GM23338 (cell line): ENCODE measurements at regions not wholly inside any gene's neighbourhood (a gene's known extent, or its start where the extent isn't known, plus 50 kb on each side); places are given as distances from the start of the nearest gene placed in this dataset.

Source experiments
- ATAC-seq: fragments of 200-7000 bp; cut with Tn5 transposase; 3 replicates; pipeline ENCODE4 v1.9.1; 2020
- DNase-seq: peaks from one replicate; pipeline ENCODE4 v3.0.0-alpha.2; 2015; ENCODE audit warnings: low spot score
- H2AFZ ChIP-seq: fragments of 200-600 bp; sonication (generic); 2 replicates; pipeline ENCODE4 v1.8.0; 2016; ENCODE audit warnings: antibody characterized with exemption, mild to moderate bottlenecking, moderate library complexity
- H3F3A ChIP-seq: fragments of 200-600 bp; sonication (generic); replicated peaks from 2 replicates; pipeline ENCODE4 v1.8.0; 2017; ENCODE audit warnings: antibody characterized with exemption, mixed run types, low read depth
- H3K27ac ChIP-seq: fragments of 200-600 bp; sonication (generic); 2 replicates; pipeline ENCODE4 v1.6.1; 2016; ENCODE audit warnings: low read depth
- H3K27me3 ChIP-seq: fragments of 200-600 bp; sonication (generic); 2 replicates; pipeline ENCODE4 v1.8.0; 2016; ENCODE audit warnings: mild to moderate bottlenecking, mixed run types, moderate library complexity; ENCODE audit not compliant: insufficient read depth
- H3K36me3 ChIP-seq: fragments of 200-600 bp; sonication (generic); 2 replicates; pipeline ENCODE4 v1.8.0; 2016; ENCODE audit warnings: mild to moderate bottlenecking; ENCODE audit not compliant: insufficient read depth
- H3K4me1 ChIP-seq: fragments of 200-600 bp; sonication (generic); 2 replicates; pipeline ENCODE4 v1.8.0; 2016; ENCODE audit warnings: mild to moderate bottlenecking, moderate library complexity; ENCODE audit not compliant: insufficient read depth
- H3K4me2 ChIP-seq: fragments of 200-600 bp; sonication (generic); 2 replicates; pipeline ENCODE4 v1.7.1; 2017; ENCODE audit warnings: mixed run types
- H3K4me3 ChIP-seq: fragments of 200-600 bp; sonication (generic); 2 replicates; pipeline ENCODE4 v1.6.1; 2016; ENCODE audit warnings: mixed run types
- H3K79me2 ChIP-seq: fragments of 200-600 bp; sonication (generic); replicated peaks from 2 replicates; pipeline ENCODE4 v1.8.0; 2017; ENCODE audit warnings: mild to moderate bottlenecking; ENCODE audit not compliant: insufficient read depth
- H3K9me2 ChIP-seq: fragments of 200-600 bp; sonication (generic); 2 replicates; pipeline ENCODE4 v1.8.0; 2017; ENCODE audit not compliant: insufficient read depth
- H4K20me1 ChIP-seq: fragments of 200-600 bp; sonication (generic); replicated peaks from 2 replicates; pipeline ENCODE4 v1.8.0; 2017; ENCODE audit warnings: mild to moderate bottlenecking; ENCODE audit not compliant: insufficient read depth
- H3K27ac Mint-ChIP-seq: 2 replicates; pipeline ENCODE4 v1.8.0; 2020; ENCODE audit warnings: inconsistent platforms, mild to moderate bottlenecking, moderate library complexity, mixed read lengths
- H3K27me3 Mint-ChIP-seq: 3 replicates; pipeline ENCODE4 v1.8.0; 2022; ENCODE audit warnings: low read depth, mild to moderate bottlenecking, moderate library complexity, mixed read lengths, inconsistent platforms; ENCODE audit not compliant: insufficient read depth, poor library complexity
- H3K36me3 Mint-ChIP-seq: 3 replicates; pipeline ENCODE4 v1.8.0; 2021; ENCODE audit warnings: low read depth, mild to moderate bottlenecking, inconsistent platforms, moderate library complexity, mixed read lengths
- H3K4me1 Mint-ChIP-seq: 3 replicates; pipeline ENCODE4 v1.8.0; 2020; ENCODE audit warnings: mild to moderate bottlenecking, inconsistent platforms, mixed read lengths
- H3K4me3 Mint-ChIP-seq: 3 replicates; pipeline ENCODE4 v1.8.0; 2021; ENCODE audit warnings: moderate library complexity, mild to moderate bottlenecking, inconsistent platforms, mixed read lengths
- H3K9me3 Mint-ChIP-seq: 3 replicates; pipeline ENCODE4 v1.8.0; 2020; ENCODE audit warnings: moderate library complexity, mild to moderate bottlenecking, inconsistent platforms, mixed read lengths
- CREB1 ChIP-seq: fragments of 250-450 bp; sonication (Bioruptor Pico); IDR thresholded peaks from 2 replicates; pipeline ENCODE4 v1.5.0; 2020; ENCODE audit warnings: low read depth, mild to moderate bottlenecking, moderate library complexity
- ETS1 ChIP-seq: IDR thresholded peaks from 2 replicates; pipeline ENCODE4 v1.6.1; 2016; ENCODE audit warnings: antibody characterized with exemption
- EZH2 ChIP-seq: fragments of 200-600 bp; sonication (generic); IDR thresholded peaks from one replicate; pipeline ENCODE4 v1.8.0; 2017; ENCODE audit warnings: antibody characterized with exemption, mild to moderate bottlenecking, low read depth; ENCODE audit not compliant: unreplicated experiment
- EZH2phosphoT487 ChIP-seq: fragments of 200-600 bp; sonication (generic); IDR thresholded peaks from one replicate; pipeline ENCODE4 v1.8.1; 2018; ENCODE audit warnings: antibody characterized with exemption; ENCODE audit not compliant: unreplicated experiment
- JUNB ChIP-seq: IDR thresholded peaks from one replicate; pipeline ENCODE4 v1.6.1; 2016; ENCODE audit warnings: antibody characterized with exemption; ENCODE audit not compliant: unreplicated experiment
- NANOG ChIP-seq: IDR thresholded peaks from 2 replicates; pipeline ENCODE4 v1.6.1; 2016; ENCODE audit warnings: antibody characterized with exemption, borderline replicate concordance
- POLR2AphosphoS5 ChIP-seq: IDR thresholded peaks from 2 replicates; pipeline ENCODE4 v1.6.1; 2016; ENCODE audit warnings: antibody characterized with exemption, low read depth
- STAT1 ChIP-seq: IDR thresholded peaks from one replicate; pipeline ENCODE4 v1.6.1; 2016; ENCODE audit warnings: antibody characterized with exemption; ENCODE audit not compliant: unreplicated experiment
- ZNF114 ChIP-seq: fragments of 250-450 bp; sonication (Bioruptor Pico); IDR thresholded peaks from 2 replicates; pipeline ENCODE4 v1.5.0; 2020; ENCODE audit warnings: mild to moderate bottlenecking, moderate library complexity
- ZNF331 ChIP-seq: fragments of 250-450 bp; sonication (Bioruptor Pico); IDR thresholded peaks from 2 replicates; pipeline ENCODE4 v1.5.0; 2020; ENCODE audit warnings: low read depth, mild to moderate bottlenecking, moderate library complexity
- TF ChIP-seq, protein P1 (sequence below): fragments of 250-450 bp; sonication (Bioruptor Pico); IDR thresholded peaks from 2 replicates; pipeline ENCODE4 v1.5.0; 2020; ENCODE audit warnings: mild to moderate bottlenecking, moderate library complexity
- TF ChIP-seq, protein P2 (sequence below): IDR thresholded peaks from one replicate; pipeline ENCODE4 v1.6.1; 2018; ENCODE audit warnings: antibody characterized with exemption; ENCODE audit not compliant: unreplicated experiment
- TF ChIP-seq, protein P3 (sequence below), 2 experiments: fragments of 200-600 bp in 1 of 2; sonication (generic) in 1 of 2; conservative IDR thresholded peaks; 2 replicates each; pipeline versions ENCODE4 v1.5.1 to v1.6.1; 2016 to 2017; ENCODE audit warnings: antibody characterized with exemption in 2 of 2, low read depth in 2 of 2, mild to moderate bottlenecking in 2 of 2, moderate library complexity in 1 of 2

- Mint-ChIP-seq H3K27me3 (no peaks in the 10 kb centered on the region), H3K27ac (no peak overlapping the region), H3K9me3 (peaks cover 74% of the 10 kb centered on the region), H3K36me3 (peaks cover 4% of the 10 kb centered on the region; the same call in 1 of the 3 replicates), H3K4me3 (no peak overlapping the region), H3K4me1 (no peaks in the 10 kb centered on the region)
- ATAC-seq (no peak), DNase-seq (no peak)
- Histone ChIP-seq H3K79me2 (no peaks in the 10 kb centered on the region), H3K27me3 (no peaks in the 10 kb centered on the region), H3K4me1 (no peaks in the 10 kb centered on the region), H3K9me2 (no peaks in the 10 kb centered on the region), H3K4me2 (no peak overlapping the region), H4K20me1 (no peaks in the 10 kb centered on the region), H2AFZ (no peak overlapping the region), H3F3A (no peaks in the 10 kb centered on the region), H3K27ac (no peak overlapping the region), H3K4me3 (no peak overlapping the region), H3K36me3 (no peaks in the 10 kb centered on the region)
- TF ChIP-seq POLR2AphosphoS5 (no peak), ZNF331 (no peak), JUNB (no peak), EZH2 (no peak), NANOG (no peak), ZNF114 (CRISPR knock-in tag) (no peak), ETS1 (no peak), EZH2phosphoT487 (no peak), STAT1 (no peak), CREB1 (CRISPR knock-in tag) (no peak)
- TF ChIP-seq, protein P1, sequence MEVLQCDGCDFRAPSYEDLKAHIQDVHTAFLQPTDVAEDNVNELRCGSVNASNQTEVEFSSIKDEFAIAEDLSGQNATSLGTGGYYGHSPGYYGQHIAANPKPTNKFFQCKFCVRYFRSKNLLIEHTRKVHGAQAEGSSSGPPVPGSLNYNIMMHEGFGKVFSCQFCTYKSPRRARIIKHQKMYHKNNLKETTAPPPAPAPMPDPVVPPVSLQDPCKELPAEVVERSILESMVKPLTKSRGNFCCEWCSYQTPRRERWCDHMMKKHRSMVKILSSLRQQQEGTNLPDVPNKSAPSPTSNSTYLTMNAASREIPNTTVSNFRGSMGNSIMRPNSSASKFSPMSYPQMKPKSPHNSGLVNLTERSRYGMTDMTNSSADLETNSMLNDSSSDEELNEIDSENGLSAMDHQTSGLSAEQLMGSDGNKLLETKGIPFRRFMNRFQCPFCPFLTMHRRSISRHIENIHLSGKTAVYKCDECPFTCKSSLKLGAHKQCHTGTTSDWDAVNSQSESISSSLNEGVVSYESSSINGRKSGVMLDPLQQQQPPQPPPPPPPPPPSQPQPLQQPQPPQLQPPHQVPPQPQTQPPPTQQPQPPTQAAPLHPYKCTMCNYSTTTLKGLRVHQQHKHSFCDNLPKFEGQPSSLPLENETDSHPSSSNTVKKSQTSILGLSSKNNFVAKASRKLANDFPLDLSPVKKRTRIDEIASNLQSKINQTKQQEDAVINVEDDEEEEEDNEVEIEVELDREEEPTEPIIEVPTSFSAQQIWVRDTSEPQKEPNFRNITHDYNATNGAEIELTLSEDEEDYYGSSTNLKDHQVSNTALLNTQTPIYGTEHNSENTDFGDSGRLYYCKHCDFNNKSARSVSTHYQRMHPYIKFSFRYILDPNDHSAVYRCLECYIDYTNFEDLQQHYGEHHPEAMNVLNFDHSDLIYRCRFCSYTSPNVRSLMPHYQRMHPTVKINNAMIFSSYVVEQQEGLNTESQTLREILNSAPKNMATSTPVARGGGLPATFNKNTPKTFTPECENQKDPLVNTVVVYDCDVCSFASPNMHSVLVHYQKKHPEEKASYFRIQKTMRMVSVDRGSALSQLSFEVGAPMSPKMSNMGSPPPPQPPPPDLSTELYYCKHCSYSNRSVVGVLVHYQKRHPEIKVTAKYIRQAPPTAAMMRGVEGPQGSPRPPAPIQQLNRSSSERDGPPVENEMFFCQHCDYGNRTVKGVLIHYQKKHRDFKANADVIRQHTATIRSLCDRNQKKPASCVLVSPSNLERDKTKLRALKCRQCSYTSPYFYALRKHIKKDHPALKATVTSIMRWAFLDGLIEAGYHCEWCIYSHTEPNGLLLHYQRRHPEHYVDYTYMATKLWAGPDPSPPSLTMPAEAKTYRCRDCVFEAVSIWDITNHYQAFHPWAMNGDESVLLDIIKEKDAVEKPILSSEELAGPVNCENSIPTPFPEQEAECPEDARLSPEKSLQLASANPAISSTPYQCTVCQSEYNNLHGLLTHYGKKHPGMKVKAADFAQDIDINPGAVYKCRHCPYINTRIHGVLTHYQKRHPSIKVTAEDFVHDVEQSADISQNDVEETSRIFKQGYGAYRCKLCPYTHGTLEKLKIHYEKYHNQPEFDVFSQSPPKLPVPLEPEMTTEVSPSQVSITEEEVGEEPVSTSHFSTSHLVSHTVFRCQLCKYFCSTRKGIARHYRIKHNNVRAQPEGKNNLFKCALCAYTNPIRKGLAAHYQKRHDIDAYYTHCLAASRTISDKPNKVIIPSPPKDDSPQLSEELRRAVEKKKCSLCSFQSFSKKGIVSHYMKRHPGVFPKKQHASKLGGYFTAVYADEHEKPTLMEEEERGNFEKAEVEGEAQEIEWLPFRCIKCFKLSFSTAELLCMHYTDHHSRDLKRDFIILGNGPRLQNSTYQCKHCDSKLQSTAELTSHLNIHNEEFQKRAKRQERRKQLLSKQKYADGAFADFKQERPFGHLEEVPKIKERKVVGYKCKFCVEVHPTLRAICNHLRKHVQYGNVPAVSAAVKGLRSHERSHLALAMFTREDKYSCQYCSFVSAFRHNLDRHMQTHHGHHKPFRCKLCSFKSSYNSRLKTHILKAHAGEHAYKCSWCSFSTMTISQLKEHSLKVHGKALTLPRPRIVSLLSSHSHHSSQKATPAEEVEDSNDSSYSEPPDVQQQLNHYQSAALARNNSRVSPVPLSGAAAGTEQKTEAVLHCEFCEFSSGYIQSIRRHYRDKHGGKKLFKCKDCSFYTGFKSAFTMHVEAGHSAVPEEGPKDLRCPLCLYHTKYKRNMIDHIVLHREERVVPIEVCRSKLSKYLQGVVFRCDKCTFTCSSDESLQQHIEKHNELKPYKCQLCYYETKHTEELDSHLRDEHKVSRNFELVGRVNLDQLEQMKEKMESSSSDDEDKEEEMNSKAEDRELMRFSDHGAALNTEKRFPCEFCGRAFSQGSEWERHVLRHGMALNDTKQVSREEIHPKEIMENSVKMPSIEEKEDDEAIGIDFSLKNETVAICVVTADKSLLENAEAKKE, result no peak
- TF ChIP-seq, protein P2, sequence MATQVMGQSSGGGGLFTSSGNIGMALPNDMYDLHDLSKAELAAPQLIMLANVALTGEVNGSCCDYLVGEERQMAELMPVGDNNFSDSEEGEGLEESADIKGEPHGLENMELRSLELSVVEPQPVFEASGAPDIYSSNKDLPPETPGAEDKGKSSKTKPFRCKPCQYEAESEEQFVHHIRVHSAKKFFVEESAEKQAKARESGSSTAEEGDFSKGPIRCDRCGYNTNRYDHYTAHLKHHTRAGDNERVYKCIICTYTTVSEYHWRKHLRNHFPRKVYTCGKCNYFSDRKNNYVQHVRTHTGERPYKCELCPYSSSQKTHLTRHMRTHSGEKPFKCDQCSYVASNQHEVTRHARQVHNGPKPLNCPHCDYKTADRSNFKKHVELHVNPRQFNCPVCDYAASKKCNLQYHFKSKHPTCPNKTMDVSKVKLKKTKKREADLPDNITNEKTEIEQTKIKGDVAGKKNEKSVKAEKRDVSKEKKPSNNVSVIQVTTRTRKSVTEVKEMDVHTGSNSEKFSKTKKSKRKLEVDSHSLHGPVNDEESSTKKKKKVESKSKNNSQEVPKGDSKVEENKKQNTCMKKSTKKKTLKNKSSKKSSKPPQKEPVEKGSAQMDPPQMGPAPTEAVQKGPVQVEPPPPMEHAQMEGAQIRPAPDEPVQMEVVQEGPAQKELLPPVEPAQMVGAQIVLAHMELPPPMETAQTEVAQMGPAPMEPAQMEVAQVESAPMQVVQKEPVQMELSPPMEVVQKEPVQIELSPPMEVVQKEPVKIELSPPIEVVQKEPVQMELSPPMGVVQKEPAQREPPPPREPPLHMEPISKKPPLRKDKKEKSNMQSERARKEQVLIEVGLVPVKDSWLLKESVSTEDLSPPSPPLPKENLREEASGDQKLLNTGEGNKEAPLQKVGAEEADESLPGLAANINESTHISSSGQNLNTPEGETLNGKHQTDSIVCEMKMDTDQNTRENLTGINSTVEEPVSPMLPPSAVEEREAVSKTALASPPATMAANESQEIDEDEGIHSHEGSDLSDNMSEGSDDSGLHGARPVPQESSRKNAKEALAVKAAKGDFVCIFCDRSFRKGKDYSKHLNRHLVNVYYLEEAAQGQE, result no peak
- TF ChIP-seq, protein P3, sequence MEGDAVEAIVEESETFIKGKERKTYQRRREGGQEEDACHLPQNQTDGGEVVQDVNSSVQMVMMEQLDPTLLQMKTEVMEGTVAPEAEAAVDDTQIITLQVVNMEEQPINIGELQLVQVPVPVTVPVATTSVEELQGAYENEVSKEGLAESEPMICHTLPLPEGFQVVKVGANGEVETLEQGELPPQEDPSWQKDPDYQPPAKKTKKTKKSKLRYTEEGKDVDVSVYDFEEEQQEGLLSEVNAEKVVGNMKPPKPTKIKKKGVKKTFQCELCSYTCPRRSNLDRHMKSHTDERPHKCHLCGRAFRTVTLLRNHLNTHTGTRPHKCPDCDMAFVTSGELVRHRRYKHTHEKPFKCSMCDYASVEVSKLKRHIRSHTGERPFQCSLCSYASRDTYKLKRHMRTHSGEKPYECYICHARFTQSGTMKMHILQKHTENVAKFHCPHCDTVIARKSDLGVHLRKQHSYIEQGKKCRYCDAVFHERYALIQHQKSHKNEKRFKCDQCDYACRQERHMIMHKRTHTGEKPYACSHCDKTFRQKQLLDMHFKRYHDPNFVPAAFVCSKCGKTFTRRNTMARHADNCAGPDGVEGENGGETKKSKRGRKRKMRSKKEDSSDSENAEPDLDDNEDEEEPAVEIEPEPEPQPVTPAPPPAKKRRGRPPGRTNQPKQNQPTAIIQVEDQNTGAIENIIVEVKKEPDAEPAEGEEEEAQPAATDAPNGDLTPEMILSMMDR (conservative IDR thresholded peaks at IDR 0.05; ENCODE audit: low read depth in 2 of 2), result no peak
These were observed 894.1 kb upstream of the API5 start for GRCh38 chr11:42417691-42418090.
